Neural cell (in vitro differentiated cells): ENCODE measurements at regions not wholly inside any gene's neighbourhood (a gene's known extent, or its start where the extent isn't known, plus 50 kb on each side); places are given as distances from the start of the nearest gene placed in this dataset.

ENCODE experiments used
- H2AFZ ChIP-seq: fragments of 200-600, 300-800 bp; sonication (generic), shearing (Covaris generic); 2 replicates; pipeline ENCODE4 v1.6.0; 2014; ENCODE audit warnings: low read depth, mild to moderate bottlenecking, antibody characterized with exemption, low read length, moderate library complexity
- H3F3A ChIP-seq: fragments of 200-600 bp; shearing (Covaris generic); 2 replicates; pipeline ENCODE4 v1.6.1; 2016; ENCODE audit warnings: mild to moderate bottlenecking, moderate library complexity, mixed read lengths, antibody characterized with exemption, low read length; ENCODE audit not compliant: insufficient read depth, poor library complexity, severe bottlenecking
- H3K27ac ChIP-seq: fragments of 200-600, 300-800 bp; sonication (generic), shearing (Covaris generic); 2 replicates; pipeline ENCODE4 v1.5.1; 2014; ENCODE audit warnings: mild to moderate bottlenecking, low read length, moderate library complexity
- H3K27me3 ChIP-seq: fragments of 300-800, 200-600 bp; sonication (generic), shearing (Covaris generic); 2 replicates; pipeline ENCODE4 v1.6.0; 2014; ENCODE audit warnings: mild to moderate bottlenecking, low read depth, low read length, moderate library complexity; ENCODE audit not compliant: insufficient read depth
- H3K36me3 ChIP-seq: fragments of 300-800, 200-600 bp; sonication (generic), shearing (Covaris generic); 2 replicates; pipeline ENCODE4 v1.5.1; 2014; ENCODE audit warnings: mild to moderate bottlenecking, antibody characterized with exemption, low read length, moderate library complexity; ENCODE audit not compliant: insufficient read depth
- H3K4me2 ChIP-seq: fragments of 300-800, 200-600 bp; sonication (generic), shearing (Covaris generic); 2 replicates; pipeline ENCODE4 v1.6.0; 2014; ENCODE audit warnings: mild to moderate bottlenecking, low read length
- H3K4me3 ChIP-seq: fragments of 300-800, 200-600 bp; sonication (generic), shearing (Covaris generic); 2 replicates; pipeline ENCODE4 v1.5.1; 2014; ENCODE audit warnings: mild to moderate bottlenecking, low read length, moderate library complexity
- H3K79me2 ChIP-seq: fragments of 200-600 bp; shearing (Covaris generic); replicated peaks from 2 replicates; pipeline ENCODE4 v1.6.0; 2014; ENCODE audit warnings: mild to moderate bottlenecking, low read length, moderate library complexity; ENCODE audit not compliant: insufficient read depth
- H3K9ac ChIP-seq: fragments of 300-800, 200-600 bp; sonication (generic), shearing (Covaris generic); 2 replicates; pipeline ENCODE4 v1.6.1; 2016; ENCODE audit warnings: mild to moderate bottlenecking, low read length, mixed read lengths
- H3K9me2 ChIP-seq: fragments of 200-600 bp; shearing (Covaris generic); 2 replicates; pipeline ENCODE4 v1.6.1; 2016; ENCODE audit warnings: mild to moderate bottlenecking, low read length, mixed read lengths; ENCODE audit not compliant: insufficient read depth
- H3K9me3 ChIP-seq: fragments of 200-600, 300-800 bp; sonication (generic), shearing (Covaris generic); 2 replicates; pipeline ENCODE4 v1.6.1; 2016; ENCODE audit warnings: mild to moderate bottlenecking, mixed run types, low read length, moderate library complexity, mixed read lengths
- H4K20me1 ChIP-seq: fragments of 200-600 bp; shearing (Covaris generic); 2 replicates; pipeline ENCODE4 v1.6.1; 2016; ENCODE audit warnings: mild to moderate bottlenecking, mixed run types; ENCODE audit not compliant: insufficient read depth
- EP300 ChIP-seq: fragments of 450-650 bp; conservative IDR thresholded peaks from 2 replicates; pipeline ENCODE4 v1.6.1; 2014; ENCODE audit warnings: antibody characterized with exemption, mild to moderate bottlenecking, moderate library complexity; ENCODE audit not compliant: poor library complexity, severe bottlenecking
- EZH2 ChIP-seq: fragments of 200-600, 300-800 bp; shearing (Covaris generic), sonication (generic); IDR thresholded peaks from 2 replicates; pipeline ENCODE4 v1.6.1; 2014; ENCODE audit warnings: antibody characterized with exemption, low read length, borderline replicate concordance, mild to moderate bottlenecking; ENCODE audit not compliant: insufficient read depth, poor library complexity, severe bottlenecking
- MXI1 ChIP-seq: fragments of 450-650 bp; conservative IDR thresholded peaks from 2 replicates; pipeline ENCODE4 v1.6.1; 2014; ENCODE audit warnings: antibody characterized with exemption, mild to moderate bottlenecking; ENCODE audit not compliant: poor library complexity, severe bottlenecking
- POLR2AphosphoS5 ChIP-seq: IDR thresholded peaks from 2 replicates; pipeline ENCODE4 v1.6.1; 2012
- RAD21 ChIP-seq: fragments of 450-650 bp; conservative IDR thresholded peaks from 2 replicates; pipeline ENCODE4 v1.6.1; 2014; ENCODE audit warnings: antibody characterized with exemption, mild to moderate bottlenecking, moderate library complexity
- SMC3 ChIP-seq: fragments of 450-650 bp; conservative IDR thresholded peaks from 2 replicates; pipeline ENCODE4 v1.6.1; 2014; ENCODE audit warnings: antibody characterized with exemption, mild to moderate bottlenecking, moderate library complexity; ENCODE audit not compliant: poor library complexity
- TAF1 ChIP-seq: IDR thresholded peaks from 2 replicates; pipeline ENCODE4 v1.6.1; 2012; ENCODE audit warnings: low read depth
- TF ChIP-seq, protein P1 (sequence below): IDR thresholded peaks from 2 replicates; pipeline ENCODE4 v1.6.1; 2012; ENCODE audit warnings: borderline replicate concordance
- TF ChIP-seq, protein P2 (sequence below): fragments of 450-650 bp; IDR thresholded peaks from 2 replicates; pipeline ENCODE4 v1.5.1; 2014; ENCODE audit warnings: antibody characterized with exemption, mild to moderate bottlenecking, moderate library complexity; ENCODE audit not compliant: poor library complexity, severe bottlenecking

DNA sequence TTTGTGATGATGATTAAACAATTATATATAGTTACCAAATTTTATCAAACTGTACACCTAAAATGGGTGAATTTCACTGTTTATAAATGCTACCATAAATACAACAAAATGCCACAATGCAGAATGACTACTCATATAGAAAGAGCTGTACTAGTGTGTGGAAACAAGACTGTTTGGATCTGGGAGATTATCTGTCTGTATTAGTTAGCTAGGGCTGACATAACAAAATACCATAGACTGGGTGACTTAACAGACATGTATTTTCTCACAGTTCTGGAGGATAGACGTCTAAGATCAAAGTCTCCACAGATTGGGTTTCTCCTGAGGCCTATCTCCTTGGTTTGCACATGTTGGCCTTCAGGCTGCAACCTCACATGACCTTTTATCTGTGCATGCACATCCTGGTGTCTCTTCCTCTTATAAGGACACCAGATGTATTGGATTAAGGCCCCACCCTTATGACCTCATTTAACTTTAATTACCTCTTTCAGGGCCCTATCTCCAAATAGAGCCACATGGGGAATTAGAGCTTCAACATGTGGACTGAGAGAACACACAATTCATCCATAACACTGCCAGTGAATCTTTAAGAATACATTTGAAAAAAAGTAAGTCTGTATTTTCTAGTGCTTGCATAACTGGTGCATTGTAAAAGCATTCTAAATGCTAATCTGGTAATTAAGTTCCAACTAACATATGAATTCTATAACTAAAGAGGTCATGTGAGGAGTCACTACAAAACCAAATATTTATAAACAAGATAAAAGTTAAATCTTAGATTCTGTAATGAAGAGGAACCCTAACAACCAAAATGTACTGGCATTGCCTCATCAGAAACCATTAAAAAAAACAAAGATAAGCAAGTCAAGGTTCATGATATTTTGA, 699.6 kb downstream of the NYAP2 start:
- Histone ChIP-seq H3K36me3 (no peaks in the 10 kb centered on the region), H3K9me2 (no peaks in the 10 kb centered on the region), H3K27ac (no peak overlapping the region), H2AFZ (no peak overlapping the region), H3F3A (no peaks in the 10 kb centered on the region), H3K27me3 (no peaks in the 10 kb centered on the region), H3K79me2 (no peaks in the 10 kb centered on the region), H3K9ac (no peak overlapping the region), H3K4me2 (no peak overlapping the region), H3K9me3 (no peaks in the 10 kb centered on the region), H3K4me3 (no peak overlapping the region), H4K20me1 (no peaks in the 10 kb centered on the region)
- TF ChIP-seq, protein P1, sequence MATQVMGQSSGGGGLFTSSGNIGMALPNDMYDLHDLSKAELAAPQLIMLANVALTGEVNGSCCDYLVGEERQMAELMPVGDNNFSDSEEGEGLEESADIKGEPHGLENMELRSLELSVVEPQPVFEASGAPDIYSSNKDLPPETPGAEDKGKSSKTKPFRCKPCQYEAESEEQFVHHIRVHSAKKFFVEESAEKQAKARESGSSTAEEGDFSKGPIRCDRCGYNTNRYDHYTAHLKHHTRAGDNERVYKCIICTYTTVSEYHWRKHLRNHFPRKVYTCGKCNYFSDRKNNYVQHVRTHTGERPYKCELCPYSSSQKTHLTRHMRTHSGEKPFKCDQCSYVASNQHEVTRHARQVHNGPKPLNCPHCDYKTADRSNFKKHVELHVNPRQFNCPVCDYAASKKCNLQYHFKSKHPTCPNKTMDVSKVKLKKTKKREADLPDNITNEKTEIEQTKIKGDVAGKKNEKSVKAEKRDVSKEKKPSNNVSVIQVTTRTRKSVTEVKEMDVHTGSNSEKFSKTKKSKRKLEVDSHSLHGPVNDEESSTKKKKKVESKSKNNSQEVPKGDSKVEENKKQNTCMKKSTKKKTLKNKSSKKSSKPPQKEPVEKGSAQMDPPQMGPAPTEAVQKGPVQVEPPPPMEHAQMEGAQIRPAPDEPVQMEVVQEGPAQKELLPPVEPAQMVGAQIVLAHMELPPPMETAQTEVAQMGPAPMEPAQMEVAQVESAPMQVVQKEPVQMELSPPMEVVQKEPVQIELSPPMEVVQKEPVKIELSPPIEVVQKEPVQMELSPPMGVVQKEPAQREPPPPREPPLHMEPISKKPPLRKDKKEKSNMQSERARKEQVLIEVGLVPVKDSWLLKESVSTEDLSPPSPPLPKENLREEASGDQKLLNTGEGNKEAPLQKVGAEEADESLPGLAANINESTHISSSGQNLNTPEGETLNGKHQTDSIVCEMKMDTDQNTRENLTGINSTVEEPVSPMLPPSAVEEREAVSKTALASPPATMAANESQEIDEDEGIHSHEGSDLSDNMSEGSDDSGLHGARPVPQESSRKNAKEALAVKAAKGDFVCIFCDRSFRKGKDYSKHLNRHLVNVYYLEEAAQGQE = no peak
- TF ChIP-seq MXI1 (no peak), EP300 (no peak), TAF1 (no peak), POLR2AphosphoS5 (no peak), EZH2 (no peak), SMC3 (no peak), RAD21 (no peak)
- TF ChIP-seq, protein P2, sequence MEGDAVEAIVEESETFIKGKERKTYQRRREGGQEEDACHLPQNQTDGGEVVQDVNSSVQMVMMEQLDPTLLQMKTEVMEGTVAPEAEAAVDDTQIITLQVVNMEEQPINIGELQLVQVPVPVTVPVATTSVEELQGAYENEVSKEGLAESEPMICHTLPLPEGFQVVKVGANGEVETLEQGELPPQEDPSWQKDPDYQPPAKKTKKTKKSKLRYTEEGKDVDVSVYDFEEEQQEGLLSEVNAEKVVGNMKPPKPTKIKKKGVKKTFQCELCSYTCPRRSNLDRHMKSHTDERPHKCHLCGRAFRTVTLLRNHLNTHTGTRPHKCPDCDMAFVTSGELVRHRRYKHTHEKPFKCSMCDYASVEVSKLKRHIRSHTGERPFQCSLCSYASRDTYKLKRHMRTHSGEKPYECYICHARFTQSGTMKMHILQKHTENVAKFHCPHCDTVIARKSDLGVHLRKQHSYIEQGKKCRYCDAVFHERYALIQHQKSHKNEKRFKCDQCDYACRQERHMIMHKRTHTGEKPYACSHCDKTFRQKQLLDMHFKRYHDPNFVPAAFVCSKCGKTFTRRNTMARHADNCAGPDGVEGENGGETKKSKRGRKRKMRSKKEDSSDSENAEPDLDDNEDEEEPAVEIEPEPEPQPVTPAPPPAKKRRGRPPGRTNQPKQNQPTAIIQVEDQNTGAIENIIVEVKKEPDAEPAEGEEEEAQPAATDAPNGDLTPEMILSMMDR = no peak

DNA sequence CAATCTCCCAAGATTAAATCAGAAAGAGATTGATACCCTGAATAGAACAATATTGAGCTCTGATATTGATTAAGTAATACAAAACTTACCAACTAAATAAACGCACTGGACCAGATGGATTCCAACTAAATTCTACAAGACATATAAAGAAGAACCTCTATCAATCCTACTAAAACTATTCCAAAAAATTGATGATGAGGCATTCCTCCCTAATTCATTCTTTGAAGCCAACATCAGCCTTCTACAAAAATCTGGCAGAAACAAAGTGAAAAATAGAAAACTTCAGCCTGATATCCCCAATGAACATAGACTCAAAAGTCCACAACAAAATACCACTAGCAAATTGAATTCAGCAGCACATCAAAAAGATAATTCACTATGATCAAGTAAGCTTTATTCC, 695.5 kb downstream of the NYAP2 start:
- no peaks in the 10 kb centered on the region for H3K9me2 ChIP-seq
- no peak overlapping the region for H3K9ac ChIP-seq
- no peaks in the 10 kb centered on the region for H3K79me2 ChIP-seq
- no peak overlapping the region for H3K4me3 ChIP-seq
- H3F3A ChIP-seq = no peaks in the 10 kb centered on the region
- H3K9me3 ChIP-seq = no peaks in the 10 kb centered on the region
- no peaks in the 10 kb centered on the region for H3K36me3 ChIP-seq
- no peaks in the 10 kb centered on the region for H3K27me3 ChIP-seq
- no peak overlapping the region for H2AFZ ChIP-seq
- TF ChIP-seq MXI1 (no peak), EP300 (no peak), POLR2AphosphoS5 (no peak), SMC3 (no peak), TAF1 (no peak), RAD21 (no peak), EZH2 (no peak)
- TF ChIP-seq, protein P1 = no peak
- TF ChIP-seq, protein P2 = no peak
- H4K20me1 ChIP-seq = no peaks in the 10 kb centered on the region
- H3K27ac ChIP-seq = no peak overlapping the region
- H3K4me2 ChIP-seq = no peak overlapping the region
